ENCODE measurements at regions not wholly inside any gene's neighbourhood (a gene's known extent, or its start where the extent isn't known, plus 50 kb on each side); places are given as distances from the start of the nearest gene placed in this dataset.
A peak's percentile ranks its signal among the peaks of the same experiment; 100 is the strongest.

DNA sequence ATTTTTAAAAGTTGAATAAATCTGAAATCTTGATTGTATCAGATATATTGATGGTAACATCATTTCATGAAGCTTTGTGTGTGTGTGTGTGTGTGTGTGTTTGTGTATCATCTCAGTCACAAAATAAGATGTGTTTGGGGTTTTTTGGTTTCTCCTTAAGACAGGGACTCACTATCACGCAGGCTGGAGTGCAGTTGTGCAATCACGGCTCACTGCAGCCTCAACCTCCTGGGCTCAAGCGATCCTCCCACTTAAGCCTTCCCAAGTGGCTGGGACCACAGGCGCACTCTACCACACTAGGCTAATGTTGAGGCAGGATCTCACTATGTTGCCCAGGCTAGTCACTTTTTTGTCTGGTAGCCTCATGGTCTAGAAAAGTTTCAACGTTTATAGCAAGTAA lies 83.4 kb upstream of the DMRT1 start:
- ATAC-seq (no peak), DNase-seq (no peak)
- Histone ChIP-seq H3K9me3 (no peaks in the 10 kb centered on the region), H3K27me3 (no peaks in the 10 kb centered on the region), H3K36me3 (peaks cover 0 to 3% (median 0%) of the 10 kb centered on the region in 9 donors), H3K27ac (no peak overlapping the region), H3K4me3 (no peak overlapping the region), H3K4me1 (peaks cover 0 to 20% (median 4%) of the 10 kb centered on the region in 12 donors)
- TF ChIP-seq POLR2A (IDR thresholded peaks at IDR 0.05), result no peak
- TF ChIP-seq, protein P1, sequence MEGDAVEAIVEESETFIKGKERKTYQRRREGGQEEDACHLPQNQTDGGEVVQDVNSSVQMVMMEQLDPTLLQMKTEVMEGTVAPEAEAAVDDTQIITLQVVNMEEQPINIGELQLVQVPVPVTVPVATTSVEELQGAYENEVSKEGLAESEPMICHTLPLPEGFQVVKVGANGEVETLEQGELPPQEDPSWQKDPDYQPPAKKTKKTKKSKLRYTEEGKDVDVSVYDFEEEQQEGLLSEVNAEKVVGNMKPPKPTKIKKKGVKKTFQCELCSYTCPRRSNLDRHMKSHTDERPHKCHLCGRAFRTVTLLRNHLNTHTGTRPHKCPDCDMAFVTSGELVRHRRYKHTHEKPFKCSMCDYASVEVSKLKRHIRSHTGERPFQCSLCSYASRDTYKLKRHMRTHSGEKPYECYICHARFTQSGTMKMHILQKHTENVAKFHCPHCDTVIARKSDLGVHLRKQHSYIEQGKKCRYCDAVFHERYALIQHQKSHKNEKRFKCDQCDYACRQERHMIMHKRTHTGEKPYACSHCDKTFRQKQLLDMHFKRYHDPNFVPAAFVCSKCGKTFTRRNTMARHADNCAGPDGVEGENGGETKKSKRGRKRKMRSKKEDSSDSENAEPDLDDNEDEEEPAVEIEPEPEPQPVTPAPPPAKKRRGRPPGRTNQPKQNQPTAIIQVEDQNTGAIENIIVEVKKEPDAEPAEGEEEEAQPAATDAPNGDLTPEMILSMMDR (IDR thresholded peaks at IDR 0.05), result no peak
- intact Hi-C loops (cut with DNase I), result loop anchor here in 1 of 10 donors (5.0 kb wide), 1 partner anchor 351 kb away; no protein-coding TSS in a partner anchor
- WGBS, 4 donors, result 86 to 95% (median 90%) methylated on average over 5 of the region's 5 CpGs

GRCh38 chr9:759541-759940 lies 82.0 kb upstream of the DMRT1 start:
- 88 to 93% (median 91%) methylated on average over 8 of the region's 8 CpGs for WGBS, 4 donors
- TF ChIP-seq POLR2A (IDR thresholded peaks at IDR 0.05), result no peak
- TF ChIP-seq, protein P1 (IDR thresholded peaks at IDR 0.05), result no peak
- Histone ChIP-seq H3K4me1 (peaks cover 0 to 23% (median 4%) of the 10 kb centered on the region in 12 donors), H3K4me3 (no peak overlapping the region), H3K27ac (peak overlapping the region in 1 of 12 donors; percentile 28), H3K36me3 (no peaks in the 10 kb centered on the region), H3K9me3 (no peaks in the 10 kb centered on the region), H3K27me3 (no peaks in the 10 kb centered on the region)
- DNase-seq, result no peak
- intact Hi-C loops (cut with DNase I), result loop anchor here in 1 of 10 donors (5.0 kb wide), 1 partner anchor 352 kb away; no protein-coding TSS in a partner anchor
- no peak for ATAC-seq

GRCh38 chr9:759983-760736 lies 81.3 kb upstream of the DMRT1 start:
- Histone ChIP-seq H3K27ac (no peak overlapping the region), H3K4me3 (no peak overlapping the region), H3K4me1 (peaks cover 0 to 19% (median 4%) of the 10 kb centered on the region in 12 donors), H3K36me3 (no peaks in the 10 kb centered on the region), H3K9me3 (no peaks in the 10 kb centered on the region), H3K27me3 (no peaks in the 10 kb centered on the region)
- no peak for ATAC-seq
- no peak for DNase-seq
- WGBS, 4 donors, result 82 to 90% (median 89%) methylated on average over 10 of the region's 10 CpGs
- intact Hi-C loops (cut with DNase I), result loop anchor here (5.0 to 10.0 kb wide), 4 partner anchors 148 to 373 kb away; no protein-coding TSS in a partner anchor
- TF ChIP-seq, protein P1 (IDR thresholded peaks at IDR 0.05), result no peak
- no peak for TF ChIP-seq POLR2A (IDR thresholded peaks at IDR 0.05)

GRCh38 chr9:761176-761792 lies 80.2 kb upstream of the DMRT1 start:
- DNase-seq (no peak), ATAC-seq (peak in 1 of 4 donors; percentile 24)
- Histone ChIP-seq H3K27me3 (peaks cover 0 to under 1% (median 0%) of the 10 kb centered on the region in 9 donors), H3K4me3 (no peak overlapping the region), H3K36me3 (no peaks in the 10 kb centered on the region), H3K27ac (no peak overlapping the region), H3K4me1 (peaks cover 0 to 11% (median 0%) of the 10 kb centered on the region in 12 donors), H3K9me3 (no peaks in the 10 kb centered on the region)
- intact Hi-C loops (cut with DNase I), result loop anchor here in 9 of 10 donors (5.0 to 10.0 kb wide), 4 partner anchors 149 to 374 kb away; no protein-coding TSS in a partner anchor
- TF ChIP-seq, protein P1 (IDR thresholded peaks at IDR 0.05), result no peak
- TF ChIP-seq POLR2A (IDR thresholded peaks at IDR 0.05), result no peak
- WGBS, 4 donors, result 56 to 73% (median 61%) methylated on average over 7 of the region's 7 CpGs

Measured in heart left ventricle (tissue), 16 donors.